NOMO-1 treated with DMSO at 0.1 percent for 48 hours (cell line): ENCODE measurements at regions not wholly inside any gene's neighbourhood (a gene's known extent, or its start where the extent isn't known, plus 50 kb on each side); places are given as distances from the start of the nearest gene placed in this dataset.

Experiments
- DNase-seq: peaks from one replicate; lab custom pipeline; 2025; ENCODE audit not compliant: unreplicated experiment; lab: John Stamatoyannopoulos, UW

- DNase-seq: no peak
Measured at GRCh38 chr11:134572741-134573675, 161.0 kb upstream of the B3GAT1 start.

DNA sequence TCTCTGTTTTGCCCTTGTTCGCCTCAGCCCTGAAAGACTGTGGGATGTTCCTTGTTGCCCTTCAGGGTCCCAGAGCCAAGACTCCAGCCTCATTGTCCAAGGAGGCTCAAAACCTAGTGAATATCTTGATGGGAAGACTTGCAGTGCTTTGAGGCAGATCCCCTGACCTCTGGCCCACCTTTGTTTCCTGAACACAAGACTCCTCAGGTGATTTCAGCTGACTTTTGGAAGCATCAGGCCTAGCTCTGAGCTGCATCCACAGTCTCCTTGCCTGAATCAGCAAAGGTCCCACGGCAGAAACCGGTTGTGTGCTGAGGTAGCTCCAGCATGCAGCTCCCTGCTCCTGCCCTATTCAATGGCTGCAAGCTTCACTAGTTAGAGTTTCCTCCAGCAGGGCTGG lies 159.3 kb upstream of the B3GAT1 start:
- DNase-seq: no peak

GRCh38 chr11:134569195-134569594 lies 157.2 kb upstream of the B3GAT1 start:
- no peak for DNase-seq

DNA sequence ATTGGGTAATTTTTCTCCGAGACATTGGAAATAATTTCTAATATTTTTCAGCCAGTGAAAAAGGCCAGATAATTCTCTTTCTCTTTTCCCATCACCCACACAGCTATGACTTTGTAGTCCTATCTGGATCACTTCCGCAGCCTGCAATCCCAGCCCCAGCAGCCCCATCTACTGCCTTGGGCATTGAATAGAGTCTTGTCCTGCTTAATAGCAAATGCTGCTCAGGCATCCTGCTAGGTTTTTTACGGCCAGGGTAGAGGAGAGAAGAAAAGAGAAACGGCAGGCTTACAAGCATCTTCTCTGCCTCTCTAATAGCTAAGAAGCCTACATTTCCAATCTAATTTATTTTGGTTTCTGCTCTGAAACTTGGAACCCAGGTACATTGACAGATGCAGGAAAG lies 154.3 kb upstream of the B3GAT1 start:
- no peak for DNase-seq

GRCh38 chr11:134565343-134565891 lies 153.4 kb upstream of the B3GAT1 start:
- DNase-seq: no peak

DNA sequence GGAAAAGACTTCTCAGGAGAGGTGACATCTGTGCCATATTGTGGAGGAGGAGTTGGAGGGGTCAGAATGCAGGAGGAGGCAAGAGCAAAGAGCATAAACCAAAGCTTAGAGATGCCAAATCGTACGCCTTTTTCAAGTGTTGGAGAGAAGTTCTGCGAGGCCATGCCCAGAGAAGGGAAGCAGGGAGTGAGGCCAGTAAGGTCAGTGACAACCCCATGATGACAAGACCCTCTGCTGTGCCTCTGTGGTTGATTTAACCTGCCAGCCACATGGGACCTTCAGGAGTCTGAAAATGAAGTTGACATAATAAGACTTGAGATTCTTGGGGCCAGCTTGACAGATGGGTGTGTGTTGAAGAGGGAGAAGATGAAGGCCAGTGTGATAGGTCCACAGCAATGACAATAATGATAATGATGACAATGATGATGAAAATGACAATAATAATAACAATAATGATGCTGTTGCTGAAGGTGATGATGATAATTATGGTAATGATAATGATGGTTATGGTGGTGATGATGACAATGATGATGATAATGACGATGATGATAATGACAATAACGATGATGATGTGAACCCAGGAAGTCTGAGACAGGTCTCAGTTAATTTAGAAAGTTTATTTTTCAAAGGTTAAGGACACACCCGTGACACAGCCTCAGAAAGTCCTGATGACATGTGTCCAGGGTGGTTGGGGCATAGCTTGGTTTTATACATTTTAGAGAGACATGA lies 152.6 kb upstream of the B3GAT1 start:
- DNase-seq: no peak

GRCh38 chr11:134562941-134563471 lies 151.0 kb upstream of the B3GAT1 start:
- no peak for DNase-seq

DNA sequence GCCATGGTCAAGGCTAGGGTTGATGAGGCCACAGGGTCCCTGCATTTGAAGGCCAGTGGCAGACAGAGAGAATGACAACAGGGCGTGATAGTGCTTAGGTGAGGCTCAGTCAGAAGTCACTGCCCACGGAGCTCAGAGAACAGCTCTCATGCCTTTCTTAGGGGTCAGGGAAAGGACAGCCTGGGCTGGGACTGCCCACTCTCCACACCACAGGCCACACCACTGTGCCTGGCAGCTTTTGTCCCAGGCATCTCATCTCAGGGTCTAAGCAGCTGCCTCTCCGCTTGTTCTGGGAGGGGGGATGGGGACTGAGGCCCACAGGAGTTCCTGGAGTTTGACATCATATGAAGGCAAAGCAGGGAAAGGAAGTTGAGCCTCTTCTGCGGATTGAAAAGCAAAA lies 150.2 kb upstream of the B3GAT1 start:
- no peak for DNase-seq

DNA sequence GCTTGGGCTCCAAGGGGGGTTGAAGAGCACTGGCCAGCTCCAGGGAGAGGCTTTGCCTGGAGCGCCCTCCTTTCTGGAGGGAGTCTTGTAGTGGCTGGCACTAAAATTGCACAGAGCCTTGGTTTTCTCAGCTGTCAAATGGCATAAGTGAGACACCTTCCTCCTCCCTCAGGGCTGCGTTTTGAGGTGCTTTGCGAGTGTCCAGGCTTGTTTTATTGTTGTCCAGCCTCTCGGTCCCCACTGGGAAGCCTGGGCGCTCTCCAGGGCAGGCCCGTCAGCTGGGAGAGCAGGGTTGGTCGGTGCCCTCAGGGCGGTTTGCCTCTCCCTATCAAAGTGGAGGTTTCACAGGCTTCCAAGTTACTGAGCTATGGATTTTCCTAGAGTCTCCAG lies 149.3 kb upstream of the B3GAT1 start:
- DNase-seq: no peak

DNA sequence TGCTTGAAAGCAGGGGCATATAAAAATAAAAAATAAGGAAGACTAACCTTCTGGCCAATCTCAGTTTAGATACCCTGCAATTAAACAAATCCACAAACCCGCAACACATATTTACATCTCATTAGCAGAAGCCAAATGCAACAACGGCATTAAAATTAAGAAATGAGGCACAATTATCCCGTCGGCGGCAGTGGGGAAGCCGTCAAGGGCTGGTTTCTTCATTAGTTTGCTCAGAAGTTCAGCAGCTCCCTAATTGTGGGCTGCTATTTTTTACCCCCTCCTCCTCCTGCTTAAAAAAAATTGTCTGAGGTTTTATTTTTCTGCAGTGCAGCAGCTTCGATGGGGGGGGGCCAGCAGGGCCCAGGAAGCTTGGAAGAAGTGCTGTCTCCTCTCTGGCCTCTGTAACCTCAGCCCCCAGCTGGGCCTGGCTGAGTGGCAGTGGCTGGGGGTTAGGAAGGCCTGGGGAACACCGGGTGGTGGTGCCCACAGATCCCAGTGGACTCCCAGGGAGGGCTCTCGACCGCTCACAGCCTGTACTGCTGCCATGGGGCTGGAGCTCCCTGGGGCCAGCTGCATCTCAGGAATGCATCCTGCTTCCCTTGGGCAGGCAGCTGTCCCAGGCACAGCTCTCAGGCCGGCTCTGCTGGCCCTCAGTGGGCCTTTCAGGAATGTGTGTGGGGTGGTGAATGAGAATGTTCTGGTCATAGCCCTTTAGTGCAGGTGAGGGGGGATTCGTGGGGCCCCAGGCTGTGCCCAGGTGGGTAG lies 148.7 kb upstream of the B3GAT1 start:
- no peak for DNase-seq

DNA sequence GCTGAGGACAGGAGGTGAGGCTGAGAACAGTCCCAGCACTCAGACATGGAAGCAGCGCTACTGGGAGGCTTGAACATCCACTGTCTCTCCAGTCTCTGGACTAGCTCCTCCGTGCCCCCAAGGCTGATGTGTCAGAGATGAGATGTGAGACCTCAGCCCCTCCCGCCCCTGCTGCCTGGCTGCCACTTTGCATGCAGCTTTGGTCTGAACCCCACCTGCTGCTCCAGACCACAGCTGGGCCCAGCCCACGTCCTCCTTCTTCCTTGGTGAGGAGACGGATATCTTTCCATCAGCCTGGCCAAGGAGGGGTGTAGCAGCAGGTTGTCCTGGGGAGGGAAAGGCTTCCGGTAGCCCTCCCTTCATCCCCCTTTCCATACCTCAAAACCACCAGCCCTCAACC lies 148.0 kb upstream of the B3GAT1 start:
- DNase-seq: no peak

DNA sequence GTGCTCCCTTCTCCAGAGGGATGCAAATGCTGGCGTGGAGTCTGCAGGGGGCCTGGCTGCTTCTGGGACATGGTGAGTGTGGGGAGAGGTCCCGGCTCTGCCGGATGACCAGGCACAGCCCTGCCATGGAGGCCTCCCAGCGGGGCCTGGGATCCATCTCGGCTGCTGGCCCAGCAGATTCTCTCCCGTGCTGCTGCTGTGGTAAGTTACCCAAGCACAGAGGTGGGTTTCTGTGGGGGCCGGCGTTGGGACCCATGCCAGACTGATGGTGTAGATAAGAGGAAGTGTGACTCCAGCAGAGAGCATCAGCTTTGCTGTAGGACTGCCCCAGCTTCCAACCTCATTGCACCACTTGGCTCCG lies 147.5 kb upstream of the B3GAT1 start:
- DNase-seq: no peak

DNA sequence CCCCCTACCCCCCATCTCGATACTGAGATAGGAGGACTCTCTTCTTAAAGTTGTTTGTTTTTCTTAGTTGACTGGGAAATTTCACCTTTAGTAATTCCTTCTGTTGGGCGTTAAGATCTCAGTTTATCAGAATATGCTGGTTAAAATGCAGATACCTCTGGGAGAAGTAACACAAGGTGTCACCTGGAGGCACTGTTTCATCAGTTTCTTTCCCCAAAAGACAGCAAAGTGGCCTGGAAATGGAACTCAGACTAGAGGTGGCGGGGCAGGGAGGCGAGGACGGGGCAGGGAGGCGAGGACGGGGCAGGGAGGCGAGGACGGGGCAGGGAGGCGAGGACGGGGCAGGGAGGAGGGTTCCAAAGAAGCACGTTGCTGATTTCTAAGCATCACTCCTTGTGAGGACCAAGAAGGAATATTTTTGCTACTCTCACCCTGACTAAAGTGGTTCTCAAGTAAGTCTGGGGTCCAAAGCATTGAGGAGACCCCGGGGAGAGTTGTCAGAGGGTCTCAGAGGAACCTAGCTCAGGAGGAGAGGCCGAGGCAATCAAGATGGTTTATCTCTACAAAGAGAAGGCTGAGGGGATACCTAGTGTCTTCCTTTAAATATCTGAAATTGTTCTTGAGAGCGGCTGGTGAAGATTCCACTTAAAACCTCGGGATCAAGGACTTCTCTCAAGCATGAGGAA lies 147.0 kb upstream of the B3GAT1 start:
- no peak for DNase-seq

DNA sequence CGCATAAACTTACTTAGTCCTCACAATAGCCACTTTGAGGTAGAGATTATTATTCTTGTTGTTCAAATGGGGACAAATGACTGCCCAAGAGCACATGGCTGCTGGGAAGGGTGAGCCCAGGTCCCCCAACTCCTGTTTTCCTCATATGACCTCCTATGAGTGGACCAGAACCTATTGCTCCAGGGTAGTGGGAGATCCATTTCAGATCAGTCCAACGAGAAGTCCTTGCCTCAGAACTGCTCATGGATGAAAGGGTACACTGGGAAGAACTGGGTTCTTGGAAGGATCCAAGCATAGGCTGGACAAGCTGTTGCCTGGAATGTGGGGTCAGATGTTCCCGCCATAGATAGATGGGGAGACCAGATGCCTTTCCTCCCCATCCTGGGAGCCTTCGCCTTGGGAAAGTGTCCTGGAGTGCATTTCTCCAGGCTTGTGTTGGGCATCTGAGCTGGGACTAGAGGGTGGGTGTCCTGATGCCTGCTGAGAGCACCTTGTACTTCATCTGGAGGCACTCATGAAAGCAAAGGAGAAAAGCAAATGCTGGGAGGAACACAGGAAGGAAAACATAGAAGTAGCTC lies 146.3 kb upstream of the B3GAT1 start:
- DNase-seq: no peak

DNA sequence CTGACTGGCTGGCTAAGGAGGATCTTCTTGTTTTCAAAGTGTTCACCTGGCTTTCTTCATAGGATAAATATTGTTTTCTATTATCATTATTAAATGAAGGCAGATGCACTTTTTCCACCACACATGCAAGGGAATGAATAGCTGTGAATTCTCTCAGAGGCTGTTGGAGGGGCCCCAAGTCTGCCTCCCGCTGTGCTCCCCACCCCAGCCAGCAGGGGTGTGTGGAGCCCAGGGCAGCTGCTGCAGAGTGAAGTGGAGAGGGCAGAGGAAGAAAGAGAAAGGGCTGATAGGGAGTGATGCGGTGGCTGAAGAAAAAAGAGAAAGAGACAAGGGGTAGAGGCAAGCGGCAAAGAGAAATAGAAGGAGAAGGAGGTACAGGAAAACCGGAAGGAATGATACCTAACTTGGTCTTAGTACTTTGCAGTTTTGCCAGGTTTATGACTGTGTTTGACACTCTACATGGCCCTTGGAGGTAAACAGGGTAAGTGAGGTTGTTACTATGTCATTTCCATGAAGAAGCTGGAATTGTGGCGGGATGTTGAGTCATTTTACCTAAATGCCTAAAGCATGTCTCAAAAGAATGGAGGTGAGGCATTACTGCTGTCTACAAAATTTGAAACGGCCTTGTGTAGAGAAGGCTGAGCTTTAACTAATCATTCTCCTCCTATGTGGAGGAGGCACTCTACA lies 145.7 kb upstream of the B3GAT1 start:
- no peak for DNase-seq

- DNase-seq: no peak
Measured at GRCh38 chr11:134556186-134556585, 144.1 kb upstream of the B3GAT1 start.

- DNase-seq: no peak
Measured at GRCh38 chr11:134555510-134555909, 143.5 kb upstream of the B3GAT1 start.

DNA sequence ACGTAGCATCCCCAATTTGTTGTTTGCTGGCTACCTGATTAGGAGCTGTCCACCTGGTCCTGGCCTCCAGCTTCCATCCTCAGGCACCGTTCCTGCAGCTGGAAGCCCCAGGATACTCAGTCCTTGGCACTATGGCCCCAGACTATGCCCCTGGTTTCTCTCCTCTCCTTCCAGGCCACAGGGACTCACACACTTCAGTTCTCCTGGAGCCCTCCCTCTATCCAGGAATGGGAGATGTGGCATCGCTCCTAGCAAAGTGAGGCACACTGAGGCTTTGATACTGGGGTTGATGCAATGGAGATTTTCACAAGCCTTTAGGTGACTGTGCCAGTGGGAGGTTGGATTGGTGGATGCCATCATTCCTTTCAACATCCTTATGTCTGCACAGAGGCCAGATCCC lies 142.8 kb upstream of the B3GAT1 start:
- no peak for DNase-seq

GRCh38 chr11:134554106-134554505 lies 142.1 kb upstream of the B3GAT1 start:
- DNase-seq: no peak

GRCh38 chr11:134552749-134553148 lies 140.7 kb upstream of the B3GAT1 start:
- no peak for DNase-seq
